Cerebellar cortex (tissue), 1 donor: ENCODE measurements at regions not wholly inside any gene's neighbourhood (a gene's known extent, or its start where the extent isn't known, plus 50 kb on each side); places are given as distances from the start of the nearest gene placed in this dataset.

Experiments
- DNase-seq: peaks from one replicate; pipeline ENCODE4 v3.0.0-alpha.2; 2015; ENCODE audit warnings: low spot score

- DNase-seq: no peak
These were observed 177.9 kb downstream of the BLID start for GRCh38 chr11:121938076-121938475.

GRCh38 chr11:121936781-121937447 is 179.1 kb downstream of the BLID start:
- DNase-seq: no peak

GRCh38 chr11:121936370-121936769 is 179.6 kb downstream of the BLID start:
- no peak for DNase-seq

GRCh38 chr11:121933694-121934093 is 182.3 kb downstream of the BLID start:
- DNase-seq: no peak

- DNase-seq: no peak
These were observed 182.7 kb downstream of the BLID start for GRCh38 chr11:121933294-121933693.

GRCh38 chr11:121932646-121933185 is 183.3 kb downstream of the BLID start:
- no peak for DNase-seq

GRCh38 chr11:121931748-121932352 is 184.2 kb downstream of the BLID start:
- no peak for DNase-seq

GRCh38 chr11:121931121-121931520 is 184.9 kb downstream of the BLID start:
- DNase-seq: no peak

GRCh38 chr11:121930004-121930965 is 185.7 kb downstream of the BLID start:
- DNase-seq: peak; percentile 4

GRCh38 chr11:121929581-121929980 is 186.4 kb downstream of the BLID start:
- no peak for DNase-seq

GRCh38 chr11:121928597-121929580 is 187.1 kb downstream of the BLID start:
- DNase-seq: no peak

GRCh38 chr11:121927789-121928188 is 188.2 kb downstream of the BLID start:
- DNase-seq: no peak

GRCh38 chr11:121927097-121927785 is 188.8 kb downstream of the BLID start:
- DNase-seq: no peak

- no peak for DNase-seq
These were observed 191.8 kb downstream of the BLID start for GRCh38 chr11:121924191-121924590.

- no peak for DNase-seq
These were observed 198.5 kb downstream of the BLID start for GRCh38 chr11:121917482-121917881.

- no peak for DNase-seq
These were observed 201.4 kb downstream of the BLID start for GRCh38 chr11:121914508-121915059.

GRCh38 chr11:121909596-121909995 is 206.4 kb downstream of the BLID start:
- DNase-seq: no peak

GRCh38 chr11:121907379-121907778 is 208.6 kb downstream of the BLID start:
- DNase-seq: no peak

GRCh38 chr11:121904148-121904547 is 211.9 kb downstream of the BLID start:
- no peak for DNase-seq

GRCh38 chr11:121901886-121902285 is 214.1 kb downstream of the BLID start:
- DNase-seq: no peak
